GM20000 (cell line): ENCODE measurements at regions not wholly inside any gene's neighbourhood (a gene's known extent, or its start where the extent isn't known, plus 50 kb on each side); places are given as distances from the start of the nearest gene placed in this dataset.

Experiments
- DNase-seq: peaks from one replicate; pipeline ENCODE4 v3.0.0; 2012; ENCODE audit warnings: low spot score
- TF ChIP-seq, protein P1 (sequence below): IDR thresholded peaks from 2 replicates; pipeline ENCODE4 v1.5.1; 2012; ENCODE audit warnings: mild to moderate bottlenecking, control low read depth; ENCODE audit errors: extremely low read depth, missing control alignments

DNA sequence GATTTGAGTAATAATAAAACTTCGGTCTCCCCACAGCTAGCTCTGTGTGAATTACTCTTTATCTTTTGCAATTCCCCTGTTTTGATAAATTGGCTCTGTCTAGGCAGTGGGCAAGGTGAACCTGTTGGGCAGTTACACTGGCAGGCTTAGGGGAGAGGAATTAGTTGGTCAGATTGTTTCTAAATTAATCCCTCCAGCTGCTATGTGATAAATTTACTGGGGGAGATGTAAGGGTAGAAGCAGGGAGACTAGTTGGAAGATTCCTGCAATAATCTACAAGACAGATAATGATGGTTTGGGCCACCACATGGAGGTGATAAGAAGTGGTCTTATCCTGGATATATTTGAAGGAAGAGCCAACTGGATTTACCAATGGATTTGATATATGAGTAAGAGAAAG lies 118.5 kb upstream of the TACR1 start:
- TF ChIP-seq, protein P1, sequence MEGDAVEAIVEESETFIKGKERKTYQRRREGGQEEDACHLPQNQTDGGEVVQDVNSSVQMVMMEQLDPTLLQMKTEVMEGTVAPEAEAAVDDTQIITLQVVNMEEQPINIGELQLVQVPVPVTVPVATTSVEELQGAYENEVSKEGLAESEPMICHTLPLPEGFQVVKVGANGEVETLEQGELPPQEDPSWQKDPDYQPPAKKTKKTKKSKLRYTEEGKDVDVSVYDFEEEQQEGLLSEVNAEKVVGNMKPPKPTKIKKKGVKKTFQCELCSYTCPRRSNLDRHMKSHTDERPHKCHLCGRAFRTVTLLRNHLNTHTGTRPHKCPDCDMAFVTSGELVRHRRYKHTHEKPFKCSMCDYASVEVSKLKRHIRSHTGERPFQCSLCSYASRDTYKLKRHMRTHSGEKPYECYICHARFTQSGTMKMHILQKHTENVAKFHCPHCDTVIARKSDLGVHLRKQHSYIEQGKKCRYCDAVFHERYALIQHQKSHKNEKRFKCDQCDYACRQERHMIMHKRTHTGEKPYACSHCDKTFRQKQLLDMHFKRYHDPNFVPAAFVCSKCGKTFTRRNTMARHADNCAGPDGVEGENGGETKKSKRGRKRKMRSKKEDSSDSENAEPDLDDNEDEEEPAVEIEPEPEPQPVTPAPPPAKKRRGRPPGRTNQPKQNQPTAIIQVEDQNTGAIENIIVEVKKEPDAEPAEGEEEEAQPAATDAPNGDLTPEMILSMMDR: no peak
- no peak for DNase-seq

DNA sequence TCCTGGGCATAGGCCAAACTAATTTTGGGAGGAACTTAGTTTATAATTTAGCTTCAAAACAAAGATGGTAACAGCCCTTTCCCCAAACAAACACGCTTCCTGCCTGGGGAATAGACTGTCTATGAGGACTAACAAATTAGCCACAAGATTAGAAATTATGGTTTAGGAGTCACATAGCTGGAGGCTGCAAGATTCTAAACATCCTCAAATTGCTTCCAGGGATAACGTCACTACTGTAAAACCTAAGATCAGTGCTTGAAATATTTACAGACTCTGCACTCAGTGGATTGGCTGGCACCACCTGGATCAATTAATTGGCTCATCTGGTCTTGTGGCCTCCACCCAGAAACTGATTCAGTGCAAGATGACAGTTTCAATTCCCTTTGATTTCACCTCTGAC lies 118.0 kb upstream of the TACR1 start:
- no peak for DNase-seq
- TF ChIP-seq, protein P1: no peak

DNA sequence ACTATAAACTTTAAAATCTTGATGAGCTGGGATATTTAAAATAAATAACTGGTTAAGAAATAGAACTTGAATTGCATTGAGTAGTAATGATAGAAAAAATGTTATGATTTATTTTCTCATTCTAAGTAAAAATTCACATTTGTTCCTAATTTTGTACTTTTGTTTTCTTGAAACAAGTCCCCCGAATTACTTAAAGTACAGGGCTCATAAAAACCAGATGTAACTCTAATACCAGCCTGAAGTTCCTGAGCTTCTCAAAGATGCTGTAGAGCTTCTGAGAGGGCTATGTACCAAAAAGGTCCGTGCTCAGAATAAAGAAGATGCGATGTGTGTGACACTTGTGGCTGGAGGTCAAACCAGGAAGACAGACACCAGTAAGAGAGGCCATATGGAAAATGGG lies 116.1 kb upstream of the TACR1 start:
- TF ChIP-seq, protein P1: no peak
- DNase-seq: no peak

DNA sequence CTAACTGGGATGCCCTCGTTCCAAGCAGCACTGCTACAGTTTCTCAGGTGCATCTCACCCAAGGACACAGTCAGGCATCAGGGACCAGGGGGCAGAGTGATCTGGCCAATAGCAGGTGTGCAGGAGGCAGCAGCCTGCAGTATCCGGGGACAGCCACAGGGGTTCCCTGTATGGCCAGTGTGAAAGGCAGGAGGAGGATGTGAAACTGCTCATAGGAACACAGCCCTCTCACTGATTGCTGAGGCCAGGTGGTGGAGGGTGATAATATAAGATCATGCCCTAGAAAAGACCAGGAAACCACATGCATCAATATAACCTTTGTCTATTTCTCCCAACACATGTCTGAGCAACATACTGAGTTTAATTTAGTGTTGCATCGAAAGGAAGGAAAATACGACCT lies 112.7 kb upstream of the TACR1 start:
- peak; percentile 79 for DNase-seq
- TF ChIP-seq, protein P1: peak; percentile 71

DNA sequence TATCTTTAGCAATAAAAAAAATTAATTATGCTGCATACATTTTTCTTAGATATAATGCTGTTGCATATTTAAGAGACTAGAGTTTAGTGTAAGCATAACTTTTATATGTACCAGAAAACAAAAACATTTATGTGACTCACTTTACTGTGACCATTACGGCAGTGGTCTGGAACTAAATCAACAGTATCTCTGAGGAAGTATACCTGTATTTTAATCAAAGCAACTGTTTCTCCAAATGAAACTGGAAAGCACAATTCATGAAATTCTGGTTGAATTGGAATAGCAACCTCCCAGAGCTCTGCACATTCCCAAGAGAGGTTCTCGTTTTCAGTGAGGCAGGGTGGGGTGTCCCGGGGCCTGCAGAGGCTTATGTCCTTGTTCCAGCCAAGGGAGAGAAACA lies 112.2 kb upstream of the TACR1 start:
- TF ChIP-seq, protein P1: no peak
- DNase-seq: no peak

DNA sequence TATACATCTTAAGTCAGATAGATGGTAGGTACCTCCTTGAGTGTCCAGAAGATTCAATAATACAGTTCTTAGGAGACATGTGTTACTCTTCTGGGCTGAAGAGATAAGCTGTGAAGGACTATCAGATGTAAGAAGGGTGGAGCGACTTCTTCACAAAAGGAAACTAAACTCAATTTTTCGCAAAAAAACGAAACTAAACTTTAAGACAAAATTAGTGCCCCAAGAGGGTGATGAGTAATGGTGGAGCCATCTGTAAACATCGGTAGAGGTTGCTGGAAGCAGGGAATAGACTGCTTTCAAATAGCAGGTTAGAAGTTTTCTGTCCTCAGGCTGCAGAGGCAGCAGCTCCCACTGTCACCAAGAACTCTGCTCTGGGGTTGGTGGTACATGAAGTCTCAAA lies 111.6 kb upstream of the TACR1 start:
- TF ChIP-seq, protein P1: no peak
- no peak for DNase-seq

DNA sequence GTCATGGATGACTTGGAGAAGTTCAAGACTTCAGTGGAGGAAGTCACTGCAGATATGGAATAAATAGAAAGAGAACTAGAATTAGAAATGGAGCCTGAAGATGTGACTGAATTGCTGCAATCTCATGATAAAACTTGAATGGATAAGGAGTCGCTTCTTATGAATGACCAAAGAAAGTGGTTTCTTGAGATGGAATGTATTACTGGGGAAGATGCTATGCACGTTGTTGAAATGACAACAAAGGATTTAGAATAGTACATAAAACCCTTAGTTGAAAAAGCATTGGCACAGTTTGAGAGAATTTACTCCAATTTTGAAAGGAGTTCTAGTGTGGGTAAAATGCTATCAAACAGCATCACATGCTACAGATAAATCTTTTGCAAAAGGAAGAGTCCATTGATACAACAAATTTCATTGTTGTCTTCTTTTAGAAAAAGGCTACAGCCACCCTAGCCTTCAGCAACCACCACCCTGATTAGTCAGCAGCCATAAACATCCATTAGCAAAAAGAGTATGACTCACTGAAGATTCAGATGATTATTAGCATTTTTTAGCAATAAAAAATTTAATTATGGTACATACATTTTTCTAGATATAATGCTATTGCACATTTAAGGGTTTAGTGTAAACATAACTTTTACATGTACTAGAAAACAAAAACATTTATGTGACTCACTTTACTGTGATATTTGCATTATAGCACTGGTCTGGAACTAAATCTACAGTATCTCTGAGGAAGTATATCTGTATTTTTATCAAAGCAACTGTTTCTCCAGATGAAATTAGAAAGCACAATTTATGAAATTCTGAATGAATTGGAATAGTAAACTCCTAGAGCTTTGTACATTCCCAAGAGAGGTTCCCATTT lies 110.5 kb upstream of the TACR1 start:
- TF ChIP-seq, protein P1: no peak
- DNase-seq: no peak
